ENCODE measurements at regions not wholly inside any gene's neighbourhood (a gene's known extent, or its start where the extent isn't known, plus 50 kb on each side); places are given as distances from the start of the nearest gene placed in this dataset.

GRCh38 chr14:65291531-65291930 is 121.0 kb upstream of the FUT8 start:
- H3K27ac Mint-ChIP-seq, result peak overlapping the region; percentile 90
- no peak for ATAC-seq
- peaks cover 14% of the 10 kb centered on the region for H3K36me3 Mint-ChIP-seq
- no peaks in the 10 kb centered on the region for H3K27me3 Mint-ChIP-seq
- no peak overlapping the region for H3K4me3 Mint-ChIP-seq
- no peaks in the 10 kb centered on the region for H3K9me3 Mint-ChIP-seq
- peaks cover 71% of the 10 kb centered on the region for H3K4me1 Mint-ChIP-seq

- no peaks in the 10 kb centered on the region for H3K9me3 Mint-ChIP-seq
- H3K27ac Mint-ChIP-seq, result no peak overlapping the region
- H3K36me3 Mint-ChIP-seq, result peaks cover 31% of the 10 kb centered on the region
- no peak overlapping the region for H3K4me3 Mint-ChIP-seq
- H3K4me1 Mint-ChIP-seq, result peaks cover 65% of the 10 kb centered on the region
- no peaks in the 10 kb centered on the region for H3K27me3 Mint-ChIP-seq
- no peak for ATAC-seq
Observed at GRCh38 chr14:65294816-65295215, 117.7 kb upstream of the FUT8 start.

GRCh38 chr14:65296402-65296801 is 116.1 kb upstream of the FUT8 start:
- no peak for ATAC-seq
- Mint-ChIP-seq H3K27me3 (no peaks in the 10 kb centered on the region), H3K4me3 (no peak overlapping the region), H3K9me3 (no peaks in the 10 kb centered on the region), H3K36me3 (peaks cover 25% of the 10 kb centered on the region), H3K27ac (peak overlapping the region; percentile 97), H3K4me1 (peaks cover 67% of the 10 kb centered on the region)

GRCh38 chr14:65296876-65297275 is 115.7 kb upstream of the FUT8 start:
- peak; percentile 32 for ATAC-seq
- H3K9me3 Mint-ChIP-seq, result no peaks in the 10 kb centered on the region
- H3K4me3 Mint-ChIP-seq, result peak overlapping the region; percentile 48
- no peaks in the 10 kb centered on the region for H3K27me3 Mint-ChIP-seq
- peak overlapping the region; percentile 97 for H3K27ac Mint-ChIP-seq
- H3K36me3 Mint-ChIP-seq, result peaks cover 25% of the 10 kb centered on the region
- H3K4me1 Mint-ChIP-seq, result peaks cover 66% of the 10 kb centered on the region

- ATAC-seq, result no peak
- H3K4me1 Mint-ChIP-seq, result peaks cover 67% of the 10 kb centered on the region
- no peaks in the 10 kb centered on the region for H3K27me3 Mint-ChIP-seq
- H3K4me3 Mint-ChIP-seq, result peak overlapping the region; percentile 60
- H3K36me3 Mint-ChIP-seq, result peaks cover 25% of the 10 kb centered on the region
- no peaks in the 10 kb centered on the region for H3K9me3 Mint-ChIP-seq
- peak overlapping the region; percentile 97 for H3K27ac Mint-ChIP-seq
Observed at GRCh38 chr14:65297744-65298143, 114.8 kb upstream of the FUT8 start.

- H3K27me3 Mint-ChIP-seq, result no peaks in the 10 kb centered on the region
- H3K36me3 Mint-ChIP-seq, result peaks cover 25% of the 10 kb centered on the region
- H3K9me3 Mint-ChIP-seq, result no peaks in the 10 kb centered on the region
- H3K27ac Mint-ChIP-seq, result peak overlapping the region; percentile 97
- peaks cover 82% of the 10 kb centered on the region for H3K4me1 Mint-ChIP-seq
- H3K4me3 Mint-ChIP-seq, result peak overlapping the region; percentile 60
- ATAC-seq, result no peak
Observed at GRCh38 chr14:65299826-65300225, 112.7 kb upstream of the FUT8 start.

GRCh38 chr14:65301862-65302539 is 110.5 kb upstream of the FUT8 start:
- no peaks in the 10 kb centered on the region for H3K27me3 Mint-ChIP-seq
- H3K4me1 Mint-ChIP-seq, result peaks cover 90% of the 10 kb centered on the region
- H3K27ac Mint-ChIP-seq, result peak overlapping the region; percentile 97
- ATAC-seq, result peak; percentile 83
- no peaks in the 10 kb centered on the region for H3K9me3 Mint-ChIP-seq
- peaks cover 12% of the 10 kb centered on the region for H3K36me3 Mint-ChIP-seq
- H3K4me3 Mint-ChIP-seq, result peak overlapping the region; percentile 43

DNA sequence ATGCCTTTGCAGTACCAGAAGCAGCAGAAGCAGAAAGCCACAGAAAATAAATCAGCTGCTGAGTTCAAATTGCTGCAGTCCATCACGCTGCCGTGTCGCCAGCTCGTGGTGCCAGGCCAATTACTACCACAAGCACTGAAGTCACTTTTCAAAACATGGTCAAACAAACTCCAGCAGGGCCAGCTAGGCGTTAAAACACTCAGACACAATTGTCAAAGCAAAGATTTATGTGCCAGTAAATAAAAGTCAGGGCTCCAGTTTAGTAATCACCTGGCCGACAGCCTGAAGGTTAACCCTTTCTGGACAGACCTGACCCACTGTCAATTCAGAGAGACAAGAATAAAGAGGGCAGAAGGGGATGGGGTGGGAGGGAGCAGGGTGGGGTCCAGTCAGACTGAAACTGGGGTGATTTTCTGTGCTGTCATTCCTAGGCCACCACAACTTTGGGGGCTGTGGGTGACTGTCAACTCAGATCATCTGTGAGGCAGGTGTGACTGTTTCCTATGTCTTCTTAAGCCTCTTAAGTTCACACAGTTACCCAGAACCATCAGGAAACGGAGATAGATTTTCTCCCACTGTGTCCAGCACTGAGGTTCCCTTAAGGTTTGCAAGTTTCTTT is 109.8 kb upstream of the FUT8 start:
- H3K4me1 Mint-ChIP-seq, result peaks cover 90% of the 10 kb centered on the region
- peak; percentile 78 for ATAC-seq
- H3K27me3 Mint-ChIP-seq, result no peaks in the 10 kb centered on the region
- H3K4me3 Mint-ChIP-seq, result peak overlapping the region; percentile 43
- peak overlapping the region; percentile 97 for H3K27ac Mint-ChIP-seq
- peaks cover 5% of the 10 kb centered on the region for H3K36me3 Mint-ChIP-seq
- H3K9me3 Mint-ChIP-seq, result no peaks in the 10 kb centered on the region

DNA sequence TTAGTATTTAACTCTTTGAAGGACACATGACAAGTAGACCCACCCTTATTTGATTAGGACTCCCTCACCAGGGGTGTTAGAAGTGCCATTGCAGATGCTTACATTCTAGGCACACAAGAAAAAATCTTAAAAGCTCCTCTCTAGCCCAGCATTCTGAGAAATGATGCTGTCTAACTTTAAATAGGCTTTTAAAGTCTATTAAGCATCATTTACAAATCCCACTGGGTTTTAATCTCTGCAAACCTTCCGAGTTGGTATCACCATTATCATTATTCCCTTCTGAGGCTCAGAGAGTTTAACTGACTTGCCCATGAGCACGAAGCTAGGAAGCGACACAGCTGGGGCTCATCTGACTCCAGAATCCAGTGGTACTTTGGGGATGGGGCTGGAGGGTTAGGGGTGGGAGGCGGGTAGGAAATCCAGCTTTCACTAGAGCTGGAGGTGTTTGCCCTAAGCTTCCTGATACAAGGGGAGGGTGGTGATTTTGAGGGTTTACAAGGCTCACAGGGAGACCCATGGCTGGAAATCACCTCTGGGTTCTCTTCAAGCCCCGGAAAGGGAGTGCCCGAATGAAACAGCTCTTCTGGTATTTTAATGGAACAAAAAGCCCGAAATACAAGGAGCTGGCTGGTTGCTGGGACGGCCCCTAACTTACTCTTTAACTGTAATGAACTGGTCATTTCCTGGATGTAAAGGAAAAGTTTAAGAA is 109.2 kb upstream of the FUT8 start:
- Mint-ChIP-seq H3K27me3 (no peaks in the 10 kb centered on the region), H3K9me3 (no peaks in the 10 kb centered on the region), H3K4me1 (peaks cover 86% of the 10 kb centered on the region), H3K27ac (peak overlapping the region; percentile 97), H3K4me3 (peak overlapping the region; percentile 43), H3K36me3 (no peaks in the 10 kb centered on the region)
- peak; percentile 31 for ATAC-seq

- Mint-ChIP-seq H3K9me3 (no peaks in the 10 kb centered on the region), H3K27ac (peak overlapping the region; percentile 97), H3K4me1 (peaks cover 83% of the 10 kb centered on the region), H3K4me3 (peak overlapping the region; percentile 74), H3K36me3 (no peaks in the 10 kb centered on the region), H3K27me3 (no peaks in the 10 kb centered on the region)
- no peak for ATAC-seq
Observed at GRCh38 chr14:65303899-65304222, 108.7 kb upstream of the FUT8 start.

GRCh38 chr14:65304239-65304638 is 108.3 kb upstream of the FUT8 start:
- peak overlapping the region; percentile 97 for H3K27ac Mint-ChIP-seq
- no peaks in the 10 kb centered on the region for H3K9me3 Mint-ChIP-seq
- ATAC-seq, result peak; percentile 32
- H3K4me3 Mint-ChIP-seq, result peak overlapping the region; percentile 74
- no peaks in the 10 kb centered on the region for H3K36me3 Mint-ChIP-seq
- no peaks in the 10 kb centered on the region for H3K27me3 Mint-ChIP-seq
- peaks cover 83% of the 10 kb centered on the region for H3K4me1 Mint-ChIP-seq

GRCh38 chr14:65304963-65305362 is 107.6 kb upstream of the FUT8 start:
- ATAC-seq, result no peak
- Mint-ChIP-seq H3K36me3 (no peaks in the 10 kb centered on the region), H3K9me3 (no peaks in the 10 kb centered on the region), H3K27ac (peak overlapping the region; percentile 97), H3K27me3 (no peaks in the 10 kb centered on the region), H3K4me3 (peak overlapping the region; percentile 53), H3K4me1 (peaks cover 77% of the 10 kb centered on the region)

DNA sequence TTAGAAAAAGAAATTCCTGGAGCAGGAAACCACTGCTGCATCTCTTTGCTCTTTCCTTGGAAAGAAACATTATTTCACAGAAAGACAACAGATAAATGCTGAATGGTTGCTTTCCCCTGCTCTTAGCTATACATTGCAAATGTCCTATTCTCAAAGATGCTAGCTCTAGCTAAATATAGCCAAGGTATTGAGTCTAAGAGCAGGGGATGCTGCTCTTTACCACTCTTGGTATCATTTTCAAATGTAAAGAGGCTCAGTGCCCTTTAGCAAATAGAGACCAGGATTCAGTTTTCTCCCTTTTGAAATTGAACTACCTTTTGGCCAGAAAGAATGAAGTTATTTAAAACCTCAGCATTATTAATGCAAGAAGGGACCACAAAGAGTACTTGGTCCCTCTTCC is 104.0 kb upstream of the FUT8 start:
- Mint-ChIP-seq H3K9me3 (peaks cover 3% of the 10 kb centered on the region), H3K36me3 (peaks cover 5% of the 10 kb centered on the region), H3K27ac (peak overlapping the region; percentile 97), H3K4me3 (no peak overlapping the region), H3K4me1 (peaks cover 70% of the 10 kb centered on the region), H3K27me3 (no peaks in the 10 kb centered on the region)
- no peak for ATAC-seq

GRCh38 chr14:65310568-65310967 is 102.0 kb upstream of the FUT8 start:
- Mint-ChIP-seq H3K27ac (peak overlapping the region; percentile 50), H3K4me3 (no peak overlapping the region), H3K36me3 (peaks cover 5% of the 10 kb centered on the region), H3K9me3 (peaks cover 3% of the 10 kb centered on the region), H3K27me3 (no peaks in the 10 kb centered on the region), H3K4me1 (peaks cover 65% of the 10 kb centered on the region)
- no peak for ATAC-seq

DNA sequence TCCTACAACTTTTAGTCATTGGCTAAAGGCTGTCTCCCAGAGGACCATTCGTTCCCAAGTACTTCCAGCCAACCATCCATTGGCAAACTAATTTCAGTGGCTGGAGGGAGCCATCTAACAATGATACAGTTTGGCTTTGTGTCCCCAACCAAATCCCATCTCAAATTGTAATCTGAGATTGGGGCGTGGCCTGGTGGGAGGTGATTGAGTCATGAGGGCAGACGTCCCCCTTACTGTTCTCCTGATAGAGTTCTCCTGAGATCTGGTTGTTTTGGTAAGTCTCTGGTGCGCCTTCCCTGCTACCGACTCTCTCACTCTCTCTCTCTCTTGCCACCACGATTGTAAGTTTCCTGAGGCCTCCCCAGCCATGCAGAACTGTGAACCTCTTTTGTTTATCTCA is 99.7 kb upstream of the FUT8 start:
- Mint-ChIP-seq H3K4me1 (peaks cover 66% of the 10 kb centered on the region), H3K4me3 (peak overlapping the region; percentile 59), H3K27ac (peak overlapping the region; percentile 71), H3K36me3 (peaks cover 14% of the 10 kb centered on the region), H3K27me3 (no peaks in the 10 kb centered on the region), H3K9me3 (peaks cover 3% of the 10 kb centered on the region)
- ATAC-seq, result no peak

Measured in stimulated activated memory B cell treated with anti-CD40 and anti-IgM and Interleukin-4, amounts not matched to agents 10 μg/mL and 1 μg/mL and 100 μg/mL, for 72 hours (primary cell).